Embryonic facial prominence (tissue), 1 donor: ENCODE measurements at regions not wholly inside any gene's neighbourhood (a gene's known extent, or its start where the extent isn't known, plus 50 kb on each side); places are given as distances from the start of the nearest gene placed in this dataset.

Experiments
- DNase-seq: peaks from one replicate; pipeline ENCODE4 v3.0.0-alpha.2; 2016; ENCODE audit errors: extremely low spot score

DNA sequence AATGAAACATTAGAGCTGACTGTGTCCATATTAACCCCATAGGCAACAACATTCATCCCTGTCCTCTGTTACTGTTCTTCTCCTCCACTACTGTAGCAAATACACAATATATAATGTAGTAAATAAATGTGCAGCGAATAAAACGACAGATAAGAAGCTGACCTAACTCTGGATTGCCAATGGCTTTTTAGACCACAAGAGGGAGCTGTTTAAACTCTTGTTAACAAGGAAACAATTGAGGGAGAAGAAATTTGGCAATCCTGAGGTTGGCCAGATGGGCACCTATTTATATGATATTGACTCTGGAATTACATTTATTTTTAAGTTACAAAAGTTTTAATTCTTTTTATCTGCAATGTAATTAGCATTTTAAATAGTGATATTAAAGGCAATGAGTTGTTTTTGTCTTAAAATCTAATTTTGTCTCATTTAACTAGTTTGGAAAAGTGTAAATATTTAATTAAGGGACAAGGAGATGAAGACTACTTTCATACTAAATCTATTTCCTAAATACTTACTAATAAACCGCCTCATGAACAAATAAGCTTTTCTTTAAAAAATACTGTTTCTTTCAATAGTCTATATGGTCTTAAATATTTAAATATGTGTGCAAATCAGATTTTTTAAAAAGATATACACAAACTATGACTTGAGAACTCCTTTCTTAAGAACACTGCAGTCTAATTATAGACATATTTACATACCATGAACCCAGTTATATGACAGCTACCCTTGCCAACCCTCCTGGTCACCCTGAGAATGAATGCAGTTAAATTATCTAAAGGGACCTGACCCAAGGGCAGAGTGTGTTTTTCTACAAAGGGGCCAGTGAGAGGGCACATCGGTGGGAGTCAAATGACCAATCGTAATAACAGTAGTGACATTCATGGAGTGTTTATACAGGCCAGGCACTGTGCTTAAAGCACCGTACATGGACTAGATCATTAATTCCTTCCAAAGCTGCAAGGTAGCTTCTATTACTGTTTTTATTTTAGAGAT, 52.9 kb upstream of the HPF1 start:
- peak; percentile 52 for DNase-seq

- no peak for DNase-seq
These were observed 50.3 kb upstream of the HPF1 start for GRCh38 chr4:169807934-169808509.
